T-cell (primary cell): ENCODE measurements at regions not wholly inside any gene's neighbourhood (a gene's known extent, or its start where the extent isn't known, plus 50 kb on each side); places are given as distances from the start of the nearest gene placed in this dataset.

ENCODE experiments used
- ATAC-seq, 4 experiments: fragments of 200-7000 bp in 3 of 4; fragments of 150-1000 bp in 1 of 4; cut with Tn5 transposase; replicated peaks in 1 of 4; 1 replicate in 3 of 4; 2 replicates in 1 of 4; pipeline ENCODE4 v1.10.0; 2021; ENCODE audit warnings: moderate library complexity in 3 of 4, mild to moderate bottlenecking in 2 of 4, moderate number of reproducible peaks in 1 of 4
- CTCF ChIA-PET, 2 donors: fragments of 300-600 bp; sonication (Branson Sonifier 250); formaldehyde crosslinking; loops; one replicate each; lab custom pipeline; 2022; ENCODE audit warnings: antibody characterized with exemption in 2 of 2; lab: Charles Lee
- POLR2A ChIA-PET, 2 donors: fragments of 300-600 bp; sonication (Branson Sonifier 250); formaldehyde crosslinking; loops; one replicate each; lab custom pipeline; 2022; ENCODE audit warnings: antibody characterized with exemption in 2 of 2; lab: Charles Lee
- DNase-seq, 35 experiments: peaks; one replicate each; pipeline versions ENCODE4 v3.0.0 to v3.0.0-alpha.2; 2013 to 2023
- H3K27ac ChIP-seq: one replicate; pipeline ENCODE4 v1.5.1; 2013; ENCODE audit warnings: low read length
- H3K27me3 ChIP-seq, 2 experiments: replicated peaks in 1 of 2; 1 replicate in 1 of 2; 2 replicates in 1 of 2; pipeline versions ENCODE4 v1.6.1 to v1.7.0; 2013; ENCODE audit warnings: low read length in 1 of 2, mixed read lengths in 1 of 2; ENCODE audit not compliant: control insufficient read depth in 2 of 2, insufficient read depth in 2 of 2; ENCODE audit errors: extremely low read depth in 1 of 2
- H3K36me3 ChIP-seq, 2 donors: 1 replicate in 1 of 2; 2 replicates in 1 of 2; pipeline versions ENCODE4 v1.6.1 to v1.7.0; 2013; ENCODE audit warnings: low read length in 1 of 2; ENCODE audit not compliant: control insufficient read depth in 2 of 2, insufficient read depth in 1 of 2; ENCODE audit errors: extremely low read depth in 1 of 2
- H3K4me1 ChIP-seq, 2 experiments: 1 replicate in 1 of 2; 2 replicates in 1 of 2; pipeline versions ENCODE4 v1.6.1 to v1.7.0; 2013; ENCODE audit warnings: low read length in 2 of 2, mixed read lengths in 1 of 2; ENCODE audit not compliant: insufficient read depth in 2 of 2, control insufficient read depth in 1 of 2; ENCODE audit errors: extremely low read depth in 1 of 2
- H3K4me3 ChIP-seq, 2 donors: 1 replicate in 1 of 2; 2 replicates in 1 of 2; pipeline versions ENCODE4 v1.5.1 to v1.7.0; 2013; ENCODE audit warnings: mild to moderate bottlenecking in 2 of 2, low read length in 1 of 2, moderate library complexity in 1 of 2; ENCODE audit not compliant: control insufficient read depth in 1 of 2; ENCODE audit errors: extremely low read depth in 1 of 2
- H3K9me3 ChIP-seq: 2 replicates; pipeline ENCODE4 v1.7.0; 2013
- H3K27ac Mint-ChIP-seq, 2 donors: one replicate each; pipeline ENCODE4 v1.8.0; 2020 to 2021; ENCODE audit warnings: mild to moderate bottlenecking in 2 of 2, mixed read lengths in 2 of 2
- H3K27me3 Mint-ChIP-seq, 2 donors: one replicate each; pipeline ENCODE4 v1.8.0; 2021 to 2022; ENCODE audit warnings: mixed read lengths in 2 of 2
- H3K36me3 Mint-ChIP-seq: one replicate; pipeline ENCODE4 v1.8.0; 2021; ENCODE audit warnings: mixed read lengths
- H3K4me1 Mint-ChIP-seq, 3 donors: one replicate each; pipeline ENCODE4 v1.8.0; 2020 to 2022; ENCODE audit warnings: mixed read lengths in 3 of 3, mild to moderate bottlenecking in 1 of 3
- H3K4me3 Mint-ChIP-seq, 3 donors: one replicate each; pipeline ENCODE4 v1.8.0; 2020 to 2022; ENCODE audit warnings: mild to moderate bottlenecking in 3 of 3, mixed read lengths in 3 of 3, moderate library complexity in 3 of 3
- H3K9me3 Mint-ChIP-seq, 3 donors: one replicate each; pipeline ENCODE4 v1.8.0; 2020 to 2022; ENCODE audit warnings: mixed read lengths in 3 of 3
- WGBS: methylation state at CpG from one replicate; pipeline ENCODE4 v1.1.5; 2013; ENCODE audit warnings: missing lambda C conversion rate; ENCODE audit not compliant: insufficient coverage; 5-methylcytosine and 5-hydroxymethylcytosine counted together

DNA sequence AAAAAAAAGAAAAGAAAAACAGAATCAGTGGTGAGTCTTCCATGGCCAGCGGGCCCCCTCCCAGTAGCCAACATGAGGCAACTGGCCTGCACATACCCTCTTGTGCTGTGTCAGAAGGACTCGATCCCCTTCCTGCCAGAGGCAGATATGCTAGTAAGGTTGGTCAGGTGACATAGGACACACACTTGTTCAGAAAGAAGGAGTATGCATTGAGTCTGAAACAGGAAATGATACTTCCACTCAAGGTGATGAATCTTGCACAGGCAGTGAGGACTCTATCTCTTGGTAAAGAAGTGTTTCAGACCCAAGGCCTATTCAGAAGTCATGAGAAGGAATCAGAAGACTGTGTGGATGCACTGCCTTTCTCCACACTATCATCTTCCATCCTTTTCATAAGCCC, 269.7 kb upstream of the FAR2 start:
- no peaks in the 10 kb centered on the region for H3K9me3 ChIP-seq
- DNase-seq (no peak), ATAC-seq (no peak)
- H3K4me1 Mint-ChIP-seq: no peaks in the 10 kb centered on the region
- no peaks in the 10 kb centered on the region for H3K4me1 ChIP-seq
- peaks cover 3 to 10% of the 10 kb centered on the region in 2 donors for H3K27me3 Mint-ChIP-seq
- WGBS: 67% methylated on average over 2 of the region's 2 CpGs
- H3K27me3 ChIP-seq: no peaks in the 10 kb centered on the region
- no peaks in the 10 kb centered on the region for H3K36me3 Mint-ChIP-seq
- ChIA-PET POLR2A (no interaction called here), CTCF (no interaction called here)
- peaks cover 0 to 3% (median 0%) of the 10 kb centered on the region in 3 donors for H3K9me3 Mint-ChIP-seq
- no peak overlapping the region for H3K4me3 ChIP-seq
- H3K4me3 Mint-ChIP-seq: no peak overlapping the region
- H3K27ac ChIP-seq: no peak overlapping the region
- no peaks in the 10 kb centered on the region for H3K36me3 ChIP-seq
- no peak overlapping the region for H3K27ac Mint-ChIP-seq

DNA sequence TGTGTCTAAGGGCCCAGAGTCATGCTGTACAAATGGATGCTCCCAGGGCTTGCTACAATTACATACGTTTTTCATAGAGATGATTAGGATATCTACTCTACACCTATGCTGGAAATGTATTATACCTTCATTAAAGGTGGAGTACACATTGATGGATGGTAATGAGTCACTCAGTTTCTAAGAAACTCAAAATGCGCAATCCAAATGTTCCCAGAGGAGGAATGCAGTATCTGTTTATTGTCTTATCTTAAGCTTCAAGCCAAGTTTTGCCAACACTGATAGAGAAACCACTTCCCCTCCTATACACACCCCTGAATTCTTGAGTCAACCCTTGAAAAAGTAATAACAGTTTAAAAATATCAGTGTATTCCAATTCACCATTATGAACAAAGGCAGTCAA, 266.6 kb upstream of the FAR2 start:
- ATAC-seq (no peak), DNase-seq (no peak)
- no peak overlapping the region for H3K4me3 ChIP-seq
- Mint-ChIP-seq H3K4me3 (no peak overlapping the region), H3K4me1 (no peaks in the 10 kb centered on the region), H3K27me3 (peaks cover 3 to 7% of the 10 kb centered on the region in 2 donors), H3K9me3 (peaks cover 0 to 3% (median 0%) of the 10 kb centered on the region in 3 donors), H3K27ac (no peak overlapping the region), H3K36me3 (no peaks in the 10 kb centered on the region)
- no peaks in the 10 kb centered on the region for H3K27me3 ChIP-seq
- no CpG with 5 or more reads among the region's 2 CpGs for WGBS
- ChIA-PET POLR2A (no interaction called here), CTCF (no interaction called here)
- H3K9me3 ChIP-seq: no peaks in the 10 kb centered on the region
- no peaks in the 10 kb centered on the region for H3K36me3 ChIP-seq
- no peaks in the 10 kb centered on the region for H3K4me1 ChIP-seq
- no peak overlapping the region for H3K27ac ChIP-seq

DNA sequence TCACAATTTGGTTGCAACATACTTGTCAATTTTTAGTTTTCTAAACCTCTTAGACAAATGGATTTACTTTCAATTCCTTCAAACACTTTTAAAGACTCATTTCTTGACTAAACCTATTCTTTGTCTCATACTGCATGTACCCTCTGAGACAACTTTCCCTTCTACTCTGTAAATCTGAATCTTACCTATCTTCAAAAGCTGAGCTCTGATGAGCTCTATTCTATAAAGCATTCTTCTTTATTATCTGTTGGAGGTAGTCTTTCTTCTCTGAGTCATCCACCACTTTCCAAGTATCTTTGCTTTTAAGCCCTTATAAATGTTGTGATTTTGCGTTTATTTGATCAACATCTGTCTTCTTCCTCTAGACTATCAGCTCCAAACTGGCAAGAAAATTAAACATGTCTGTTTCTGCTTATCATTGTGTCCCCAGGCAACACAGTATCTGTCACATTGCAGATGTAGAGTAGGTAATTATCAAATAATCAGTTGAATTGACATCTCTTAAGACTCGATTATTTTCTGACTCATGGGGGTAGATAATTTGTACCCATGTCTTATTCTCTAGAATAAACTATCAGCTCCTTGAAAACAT, 265.6 kb upstream of the FAR2 start:
- no peaks in the 10 kb centered on the region for H3K4me1 Mint-ChIP-seq
- Histone ChIP-seq H3K27ac (no peak overlapping the region), H3K4me1 (no peaks in the 10 kb centered on the region), H3K27me3 (no peaks in the 10 kb centered on the region), H3K36me3 (no peaks in the 10 kb centered on the region), H3K9me3 (no peaks in the 10 kb centered on the region), H3K4me3 (no peak overlapping the region)
- CTCF ChIA-PET: no interaction called here
- POLR2A ChIA-PET: no interaction called here
- H3K4me3 Mint-ChIP-seq: no peak overlapping the region
- peaks cover 0 to 3% of the 10 kb centered on the region in 2 donors for H3K27me3 Mint-ChIP-seq
- no peak overlapping the region for H3K27ac Mint-ChIP-seq
- DNase-seq (no peak), ATAC-seq (no peak)
- H3K9me3 Mint-ChIP-seq: peaks cover 0 to 3% (median 0%) of the 10 kb centered on the region in 3 donors
- no CpG with 5 or more reads among the region's 2 CpGs for WGBS
- no peaks in the 10 kb centered on the region for H3K36me3 Mint-ChIP-seq

DNA sequence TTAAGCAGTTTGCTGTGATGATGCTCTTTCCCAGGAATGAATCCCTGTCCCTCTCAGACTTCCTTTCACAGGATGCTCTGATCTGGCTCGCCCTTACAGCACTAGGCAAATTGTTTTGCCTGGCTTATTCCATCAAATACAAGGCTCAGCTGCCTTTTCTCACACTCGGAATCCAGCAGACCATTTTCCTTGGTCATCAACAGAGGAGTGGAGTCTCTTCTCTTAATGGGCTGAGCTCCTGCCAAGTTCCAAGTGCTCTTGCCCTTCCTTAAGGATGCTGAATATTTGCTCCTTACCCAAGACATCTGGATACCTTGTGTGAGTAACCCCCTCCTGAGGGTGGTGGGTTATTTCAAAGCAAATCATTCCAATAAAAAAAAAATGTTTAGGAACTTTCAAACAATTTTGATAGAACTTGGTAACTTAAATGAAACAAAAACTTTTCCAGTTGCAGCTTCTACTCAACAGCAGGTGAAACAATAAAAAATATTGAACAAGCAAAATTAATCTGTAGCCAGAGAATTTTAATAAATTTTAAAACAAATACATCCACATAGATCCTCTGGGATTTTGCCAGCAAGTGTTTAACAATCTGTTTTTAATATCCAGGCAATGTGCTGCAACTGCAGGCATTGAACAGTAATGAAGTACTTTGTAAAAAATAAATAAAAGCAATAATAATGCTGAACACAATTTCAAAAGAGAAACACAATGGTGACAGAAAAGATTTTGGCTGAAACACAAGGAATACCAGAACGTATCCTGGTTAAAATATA, 264.0 kb upstream of the FAR2 start:
- H3K27me3 Mint-ChIP-seq: peaks cover 0 to 3% of the 10 kb centered on the region in 2 donors
- CTCF ChIA-PET: no interaction called here
- no peak overlapping the region for H3K27ac Mint-ChIP-seq
- no peak for ATAC-seq
- DNase-seq: no peak
- H3K9me3 Mint-ChIP-seq: peaks cover 0 to 4% (median 3%) of the 10 kb centered on the region in 3 donors
- Histone ChIP-seq H3K27ac (no peak overlapping the region), H3K27me3 (no peaks in the 10 kb centered on the region), H3K9me3 (no peaks in the 10 kb centered on the region), H3K36me3 (no peaks in the 10 kb centered on the region), H3K4me3 (no peak overlapping the region), H3K4me1 (no peaks in the 10 kb centered on the region)
- no peaks in the 10 kb centered on the region for H3K4me1 Mint-ChIP-seq
- POLR2A ChIA-PET: no interaction called here
- 17% methylated on average over 1 of the region's 3 CpGs for WGBS
- H3K36me3 Mint-ChIP-seq: no peaks in the 10 kb centered on the region
- no peak overlapping the region for H3K4me3 Mint-ChIP-seq

DNA sequence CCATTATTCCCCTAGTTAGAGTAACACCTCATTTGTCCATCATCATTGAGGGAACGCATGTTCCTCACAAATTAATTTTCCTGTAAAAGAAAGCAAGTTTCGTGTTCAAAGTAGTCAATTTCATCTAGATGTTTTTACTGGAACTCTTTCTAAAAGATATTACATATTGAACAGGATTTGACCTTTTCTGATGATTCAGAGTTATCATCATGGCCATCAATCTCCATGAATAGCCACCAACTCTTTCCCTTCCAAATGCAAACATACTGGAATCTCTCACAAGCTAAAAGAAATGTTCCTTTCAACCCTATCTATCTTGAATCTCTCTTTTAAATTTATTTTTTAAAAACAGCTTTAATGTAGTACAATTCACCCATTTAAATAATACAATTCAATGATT, 263.1 kb upstream of the FAR2 start:
- no peaks in the 10 kb centered on the region for H3K27me3 ChIP-seq
- no peaks in the 10 kb centered on the region for H3K36me3 ChIP-seq
- peaks cover 0 to 1% of the 10 kb centered on the region in 2 donors for H3K27me3 Mint-ChIP-seq
- WGBS: no CpG with 5 or more reads among the region's 2 CpGs
- H3K9me3 ChIP-seq: no peaks in the 10 kb centered on the region
- POLR2A ChIA-PET: no interaction called here
- no peak overlapping the region for H3K4me3 Mint-ChIP-seq
- peaks cover 0 to 4% (median 3%) of the 10 kb centered on the region in 3 donors for H3K9me3 Mint-ChIP-seq
- no peak overlapping the region for H3K27ac Mint-ChIP-seq
- H3K36me3 Mint-ChIP-seq: no peaks in the 10 kb centered on the region
- DNase-seq (no peak), ATAC-seq (no peak)
- H3K4me3 ChIP-seq: no peak overlapping the region
- H3K4me1 Mint-ChIP-seq: no peaks in the 10 kb centered on the region
- no peaks in the 10 kb centered on the region for H3K4me1 ChIP-seq
- H3K27ac ChIP-seq: no peak overlapping the region
- CTCF ChIA-PET: no interaction called here

DNA sequence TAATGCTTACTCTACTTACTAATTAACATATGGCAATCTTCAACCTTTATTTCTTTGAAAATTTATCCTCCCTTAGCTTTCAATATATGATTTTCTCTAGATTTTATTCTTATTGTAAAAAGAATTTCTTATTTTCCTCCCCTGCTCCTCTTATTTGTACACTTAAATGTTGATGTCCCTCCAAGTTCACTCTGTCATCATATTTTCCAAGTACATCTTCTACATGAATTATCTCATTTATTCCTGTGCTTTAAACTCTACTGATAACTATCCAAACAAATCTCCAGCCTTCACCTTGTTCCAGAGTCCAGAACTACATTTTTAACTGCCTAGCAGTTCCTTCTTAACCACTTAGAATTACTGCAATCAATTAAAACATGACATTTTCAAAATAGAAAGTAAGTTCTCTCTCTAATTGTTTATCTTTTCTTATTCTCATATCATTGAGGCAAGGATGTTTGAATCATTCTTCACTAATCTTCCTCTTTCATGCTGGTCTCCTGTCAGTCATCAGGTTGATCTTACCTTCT, 261.6 kb upstream of the FAR2 start:
- Histone ChIP-seq H3K9me3 (no peaks in the 10 kb centered on the region), H3K36me3 (no peaks in the 10 kb centered on the region), H3K4me3 (no peak overlapping the region), H3K27ac (no peak overlapping the region), H3K27me3 (no peaks in the 10 kb centered on the region), H3K4me1 (no peaks in the 10 kb centered on the region)
- no peak overlapping the region for H3K27ac Mint-ChIP-seq
- H3K36me3 Mint-ChIP-seq: no peaks in the 10 kb centered on the region
- POLR2A ChIA-PET: no interaction called here
- DNase-seq (no peak), ATAC-seq (no peak)
- no peaks in the 10 kb centered on the region for H3K27me3 Mint-ChIP-seq
- no peaks in the 10 kb centered on the region for H3K4me1 Mint-ChIP-seq
- CTCF ChIA-PET: no interaction called here
- H3K4me3 Mint-ChIP-seq: no peak overlapping the region
- H3K9me3 Mint-ChIP-seq: peaks cover 0 to 4% (median 3%) of the 10 kb centered on the region in 3 donors
